ENCODE measurements at regions not wholly inside any gene's neighbourhood (a gene's known extent, or its start where the extent isn't known, plus 50 kb on each side); places are given as distances from the start of the nearest gene placed in this dataset.

DNA sequence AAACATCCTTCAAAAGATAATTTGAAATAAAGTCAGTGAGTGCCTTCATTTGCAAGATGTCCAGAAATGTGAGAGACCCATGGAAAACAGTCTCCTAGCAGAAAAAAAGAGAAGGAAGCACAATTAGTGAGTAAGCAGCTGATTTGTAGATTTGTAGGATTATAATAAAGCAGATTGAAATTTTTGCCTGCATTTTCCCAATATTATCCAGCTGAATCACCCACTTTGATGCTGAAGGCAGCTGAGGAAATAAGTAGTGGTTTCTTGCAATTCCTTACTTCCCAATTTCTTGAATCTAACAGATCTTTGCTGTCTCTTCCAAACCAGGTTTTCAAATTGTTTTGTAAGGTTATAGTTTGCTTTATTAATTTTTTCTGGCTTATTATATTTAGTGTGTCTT, 181.4 kb downstream of the GNAT3 start:
- H3K27ac ChIP-seq: no peak overlapping the region
- no peaks in the 10 kb centered on the region for H3K9me3 ChIP-seq
- DNase-seq: no peak
- no peak for ATAC-seq
- TF ChIP-seq, protein P1, sequence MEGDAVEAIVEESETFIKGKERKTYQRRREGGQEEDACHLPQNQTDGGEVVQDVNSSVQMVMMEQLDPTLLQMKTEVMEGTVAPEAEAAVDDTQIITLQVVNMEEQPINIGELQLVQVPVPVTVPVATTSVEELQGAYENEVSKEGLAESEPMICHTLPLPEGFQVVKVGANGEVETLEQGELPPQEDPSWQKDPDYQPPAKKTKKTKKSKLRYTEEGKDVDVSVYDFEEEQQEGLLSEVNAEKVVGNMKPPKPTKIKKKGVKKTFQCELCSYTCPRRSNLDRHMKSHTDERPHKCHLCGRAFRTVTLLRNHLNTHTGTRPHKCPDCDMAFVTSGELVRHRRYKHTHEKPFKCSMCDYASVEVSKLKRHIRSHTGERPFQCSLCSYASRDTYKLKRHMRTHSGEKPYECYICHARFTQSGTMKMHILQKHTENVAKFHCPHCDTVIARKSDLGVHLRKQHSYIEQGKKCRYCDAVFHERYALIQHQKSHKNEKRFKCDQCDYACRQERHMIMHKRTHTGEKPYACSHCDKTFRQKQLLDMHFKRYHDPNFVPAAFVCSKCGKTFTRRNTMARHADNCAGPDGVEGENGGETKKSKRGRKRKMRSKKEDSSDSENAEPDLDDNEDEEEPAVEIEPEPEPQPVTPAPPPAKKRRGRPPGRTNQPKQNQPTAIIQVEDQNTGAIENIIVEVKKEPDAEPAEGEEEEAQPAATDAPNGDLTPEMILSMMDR (IDR thresholded peaks at IDR 0.05): no peak
- no peaks in the 10 kb centered on the region for H3K4me1 ChIP-seq
- no peak overlapping the region for H3K4me3 ChIP-seq
- H3K36me3 ChIP-seq: no peaks in the 10 kb centered on the region
- H3K27me3 ChIP-seq: no peaks in the 10 kb centered on the region
- intact Hi-C loops (cut with DNase I): no loop called here

DNA sequence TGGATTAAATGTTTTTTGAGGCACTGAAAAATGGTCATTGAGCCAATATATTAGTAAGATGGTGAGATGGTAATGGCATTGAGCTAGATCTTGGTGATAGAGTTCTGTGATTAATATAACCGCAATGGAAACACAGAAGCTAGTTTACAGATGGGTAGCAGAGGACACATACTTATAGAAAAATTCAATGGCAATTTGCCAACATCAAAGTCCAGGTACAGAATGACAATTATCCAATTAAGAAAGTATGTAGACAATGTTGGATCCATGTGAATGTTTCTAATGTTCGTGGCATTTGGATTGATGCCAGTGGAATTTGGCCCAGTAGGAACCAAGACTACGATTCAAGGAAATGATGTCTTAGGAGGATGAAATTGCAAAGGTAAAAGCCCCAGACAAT, 187.8 kb downstream of the GNAT3 start:
- Histone ChIP-seq H3K4me3 (no peak overlapping the region), H3K27ac (no peak overlapping the region), H3K27me3 (no peaks in the 10 kb centered on the region), H3K36me3 (no peaks in the 10 kb centered on the region), H3K4me1 (no peaks in the 10 kb centered on the region), H3K9me3 (no peaks in the 10 kb centered on the region)
- TF ChIP-seq, protein P1 (IDR thresholded peaks at IDR 0.05): no peak
- ATAC-seq (no peak), DNase-seq (no peak)
- intact Hi-C loops (cut with DNase I): no loop called here

DNA sequence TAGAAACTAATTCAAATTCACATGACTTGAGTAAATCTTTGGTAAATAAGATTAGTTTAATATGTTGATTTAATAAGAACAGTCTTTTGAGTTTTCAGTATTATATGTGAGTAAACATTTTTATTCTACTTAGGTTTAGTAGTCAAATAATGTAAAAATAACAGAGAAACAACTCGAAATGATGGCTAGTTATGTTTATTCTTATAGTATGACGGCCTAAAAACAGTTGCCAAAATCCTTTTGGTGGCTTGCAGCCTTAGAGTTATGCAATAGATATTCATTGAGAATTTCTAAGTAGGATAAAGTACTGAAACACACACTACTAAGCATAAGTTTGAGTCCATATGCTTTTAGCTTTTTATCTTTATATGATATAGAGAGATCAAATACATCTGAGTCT, 184.8 kb downstream of the GNAI1 start:
- ATAC-seq (no peak), DNase-seq (no peak)
- TF ChIP-seq, protein P1 (IDR thresholded peaks at IDR 0.05): no peak
- intact Hi-C loops (cut with DNase I): no loop called here
- Histone ChIP-seq H3K9me3 (no peaks in the 10 kb centered on the region), H3K36me3 (no peaks in the 10 kb centered on the region), H3K4me3 (no peak overlapping the region), H3K4me1 (no peaks in the 10 kb centered on the region), H3K27ac (no peak overlapping the region), H3K27me3 (no peaks in the 10 kb centered on the region)

DNA sequence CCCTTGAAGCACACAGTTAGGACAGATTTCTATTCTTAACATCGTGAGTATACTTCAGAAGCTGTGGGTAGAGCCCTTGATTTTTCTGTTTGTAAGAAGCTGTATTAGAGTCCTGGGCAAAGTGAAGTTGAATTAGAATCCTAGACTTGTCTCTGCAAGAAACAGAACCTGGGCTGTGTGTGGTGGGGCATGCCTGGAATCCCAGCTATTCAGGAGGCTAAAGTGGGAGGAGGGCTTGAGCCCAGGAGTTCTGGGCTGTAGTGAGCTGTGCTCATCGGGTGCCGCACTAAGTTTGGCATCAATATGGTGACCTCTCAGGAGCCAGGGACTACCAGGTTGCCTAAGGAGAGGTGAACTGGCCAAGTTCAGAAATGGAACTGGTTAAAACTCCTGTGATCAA, 183.4 kb downstream of the GNAI1 start:
- intact Hi-C loops (cut with DNase I): no loop called here
- H3K4me3 ChIP-seq: no peak overlapping the region
- no peaks in the 10 kb centered on the region for H3K27me3 ChIP-seq
- no peaks in the 10 kb centered on the region for H3K36me3 ChIP-seq
- ATAC-seq (no peak), DNase-seq (no peak)
- no peaks in the 10 kb centered on the region for H3K9me3 ChIP-seq
- H3K27ac ChIP-seq: no peak overlapping the region
- TF ChIP-seq, protein P1 (IDR thresholded peaks at IDR 0.05): no peak
- H3K4me1 ChIP-seq: no peaks in the 10 kb centered on the region

DNA sequence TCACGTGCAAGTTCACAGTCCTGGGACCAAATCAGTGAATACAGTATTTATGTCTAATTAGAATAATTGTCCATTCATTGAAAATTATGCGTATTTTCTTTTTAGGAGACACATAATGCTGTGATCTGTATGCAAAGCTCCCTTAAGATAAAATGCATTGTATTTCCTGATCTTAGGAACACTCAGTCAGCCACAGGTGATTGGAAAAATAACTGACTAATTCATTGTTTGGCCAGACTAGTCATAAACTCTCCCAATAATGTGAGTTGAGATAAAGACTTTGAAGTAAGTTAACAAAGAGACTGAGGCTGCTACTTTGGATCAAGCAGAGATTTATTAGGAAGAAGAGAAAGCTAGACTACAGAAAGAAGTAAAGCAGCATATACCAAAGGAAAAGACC, 182.2 kb downstream of the GNAI1 start:
- Histone ChIP-seq H3K27ac (no peak overlapping the region), H3K27me3 (no peaks in the 10 kb centered on the region), H3K4me1 (no peaks in the 10 kb centered on the region), H3K4me3 (no peak overlapping the region), H3K36me3 (no peaks in the 10 kb centered on the region), H3K9me3 (no peaks in the 10 kb centered on the region)
- TF ChIP-seq, protein P1 (IDR thresholded peaks at IDR 0.05): no peak
- ATAC-seq (no peak), DNase-seq (no peak)
- intact Hi-C loops (cut with DNase I): no loop called here

DNA sequence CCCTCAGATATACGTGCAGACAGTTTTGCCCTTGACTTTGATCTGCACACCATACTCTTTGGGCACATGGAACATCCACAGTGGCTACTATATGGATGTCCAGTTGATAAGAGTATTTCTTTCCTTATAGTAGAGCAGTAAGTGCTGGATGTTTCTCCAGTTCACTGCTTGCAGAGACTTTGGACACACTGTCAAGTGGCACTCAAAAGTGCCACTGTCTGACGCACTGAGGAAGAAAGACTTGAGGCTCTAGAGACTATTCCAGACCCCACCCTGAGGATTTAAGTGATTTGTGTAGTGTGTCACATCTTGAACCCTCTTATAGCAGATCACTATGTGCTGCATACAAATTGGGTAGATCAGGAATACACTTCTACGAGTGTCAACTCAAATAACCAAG, 179.1 kb downstream of the GNAI1 start:
- ATAC-seq (no peak), DNase-seq (no peak)
- intact Hi-C loops (cut with DNase I): no loop called here
- H3K9me3 ChIP-seq: no peaks in the 10 kb centered on the region
- H3K27ac ChIP-seq: no peak overlapping the region
- no peak overlapping the region for H3K4me3 ChIP-seq
- no peaks in the 10 kb centered on the region for H3K36me3 ChIP-seq
- no peaks in the 10 kb centered on the region for H3K4me1 ChIP-seq
- TF ChIP-seq, protein P1 (IDR thresholded peaks at IDR 0.05): no peak
- H3K27me3 ChIP-seq: no peaks in the 10 kb centered on the region
